ENCODE measurements at regions not wholly inside any gene's neighbourhood (a gene's known extent, or its start where the extent isn't known, plus 50 kb on each side); places are given as distances from the start of the nearest gene placed in this dataset.
A peak's percentile ranks its signal among the peaks of the same experiment; 100 is the strongest.

DNA sequence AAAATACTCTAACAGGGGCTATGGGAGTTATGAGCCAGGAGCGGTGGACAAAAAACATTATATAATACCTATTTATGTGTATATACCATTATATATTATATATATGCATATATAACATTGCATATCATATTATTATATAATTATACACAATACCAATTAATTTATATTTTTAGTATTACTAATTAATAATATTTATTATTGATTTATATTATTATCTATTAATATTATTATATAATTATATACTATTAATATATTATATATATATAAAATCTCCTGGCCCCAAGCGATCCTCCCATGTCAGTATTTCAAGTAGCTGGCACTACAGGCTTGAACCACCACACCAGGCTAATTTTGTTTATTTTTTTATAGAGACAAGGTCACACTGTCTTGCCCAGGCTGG is 73.8 kb upstream of the JADE1 start:
- intact Hi-C loops (cut with DNase I; ENCODE audit: low total_unique reads), result no loop called here
- H3K4me3 ChIP-seq, result no peak overlapping the region
- DNase-seq, result no peak
- H3K27ac ChIP-seq, result no peak overlapping the region
- H3K27me3 ChIP-seq, result no peaks in the 10 kb centered on the region
- TF ChIP-seq POLR2AphosphoS5 (IDR thresholded peaks at IDR 0.05) (no peak), POLR2A (IDR thresholded peaks at IDR 0.05) (no peak), EP300 (IDR thresholded peaks at IDR 0.05) (no peak), CTCF (IDR thresholded peaks at IDR 0.05) (no peak)
- no peaks in the 10 kb centered on the region for H3K36me3 ChIP-seq
- 94 to 100% (median 96%) methylated on average over 2 of the region's 2 CpGs for WGBS, 5 donors
- H3K9me3 ChIP-seq, result no peaks in the 10 kb centered on the region
- peaks cover 0 to 6% (median 0%) of the 10 kb centered on the region in 4 donors for H3K4me1 ChIP-seq

- intact Hi-C loops (cut with DNase I; ENCODE audit: low total_unique reads), result no loop called here
- Histone ChIP-seq H3K4me3 (no peak overlapping the region), H3K4me1 (peaks cover 0 to 6% (median 0%) of the 10 kb centered on the region in 4 donors), H3K27ac (no peak overlapping the region), H3K9me3 (no peaks in the 10 kb centered on the region), H3K36me3 (no peaks in the 10 kb centered on the region), H3K27me3 (no peaks in the 10 kb centered on the region)
- DNase-seq, result no peak
- TF ChIP-seq CTCF (IDR thresholded peaks at IDR 0.05), result no peak
- TF ChIP-seq EP300 (IDR thresholded peaks at IDR 0.05), result no peak
- TF ChIP-seq POLR2A (IDR thresholded peaks at IDR 0.05), result no peak
- TF ChIP-seq POLR2AphosphoS5 (IDR thresholded peaks at IDR 0.05), result no peak
- 94 to 99% (median 96%) methylated on average over 2 of the region's 2 CpGs for WGBS, 5 donors
These were observed 81.3 kb upstream of the JADE1 start for GRCh38 chr4:128728190-128728589.

DNA sequence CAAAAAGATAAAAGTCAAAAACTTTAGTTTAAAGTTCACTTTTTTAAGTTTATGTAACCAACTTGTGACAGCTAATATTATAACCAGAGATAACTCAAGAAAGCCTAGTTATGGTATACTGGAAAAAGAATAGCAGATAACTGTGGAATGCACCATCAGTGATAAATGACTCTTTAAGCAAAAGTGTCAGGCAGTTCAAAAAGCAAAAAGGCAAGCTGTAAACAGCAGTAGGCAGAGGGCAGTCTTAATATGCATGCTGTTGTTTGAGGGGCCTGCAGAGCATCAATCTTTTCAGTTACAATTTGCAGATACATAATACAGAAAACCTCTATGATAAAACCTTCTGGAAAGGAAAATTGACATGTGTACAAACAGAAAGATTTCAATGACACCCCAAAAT is 81.8 kb upstream of the JADE1 start:
- Histone ChIP-seq H3K4me3 (no peak overlapping the region), H3K27me3 (no peaks in the 10 kb centered on the region), H3K4me1 (peaks cover 0 to 5% (median 0%) of the 10 kb centered on the region in 4 donors), H3K27ac (no peak overlapping the region), H3K9me3 (no peaks in the 10 kb centered on the region), H3K36me3 (no peaks in the 10 kb centered on the region)
- no peak for TF ChIP-seq POLR2A (IDR thresholded peaks at IDR 0.05)
- TF ChIP-seq CTCF (IDR thresholded peaks at IDR 0.05), result no peak
- TF ChIP-seq EP300 (IDR thresholded peaks at IDR 0.05), result no peak
- TF ChIP-seq POLR2AphosphoS5 (IDR thresholded peaks at IDR 0.05), result no peak
- no peak for DNase-seq
- intact Hi-C loops (cut with DNase I; ENCODE audit: low total_unique reads), result no loop called here

GRCh38 chr4:128725405-128726055 is 84.0 kb upstream of the JADE1 start:
- no peak for TF ChIP-seq POLR2A (IDR thresholded peaks at IDR 0.05)
- no peak for TF ChIP-seq EP300 (IDR thresholded peaks at IDR 0.05)
- no peak for TF ChIP-seq POLR2AphosphoS5 (IDR thresholded peaks at IDR 0.05)
- no peak for TF ChIP-seq CTCF (IDR thresholded peaks at IDR 0.05)
- Histone ChIP-seq H3K27ac (no peak overlapping the region), H3K4me1 (no peaks in the 10 kb centered on the region), H3K9me3 (no peaks in the 10 kb centered on the region), H3K36me3 (no peaks in the 10 kb centered on the region), H3K27me3 (no peaks in the 10 kb centered on the region), H3K4me3 (no peak overlapping the region)
- peak; percentile 39 to 47 for DNase-seq
- 21 to 56% (median 37%) methylated on average over 3 of the region's 3 CpGs for WGBS, 5 donors
- intact Hi-C loops (cut with DNase I; ENCODE audit: low total_unique reads), result no loop called here
